ENCODE measurements at regions not wholly inside any gene's neighbourhood (a gene's known extent, or its start where the extent isn't known, plus 50 kb on each side); places are given as distances from the start of the nearest gene placed in this dataset.

- no peak overlapping the region for H3K27ac ChIP-seq (ENCODE audit: low read depth, low read length)
- no peaks in the 10 kb centered on the region for H4K20me1 ChIP-seq (replicated peaks in 1 of 2; ENCODE audit: control insufficient read depth in 1 of 2, insufficient read depth in 2 of 2, low read length in 2 of 2)
- H3K9me3 ChIP-seq (ENCODE audit: insufficient read depth in 2 of 2, low read depth in 1 of 2, low read length in 1 of 2): no peaks in the 10 kb centered on the region
- no peak overlapping the region; the same call in 1 of the 2 replicates for H2BK12ac ChIP-seq (ENCODE audit: low read depth, low read length)
- H3K4me1 ChIP-seq (replicated peaks in 1 of 4; ENCODE audit: control insufficient read depth in 3 of 4, insufficient read depth in 4 of 4, low read length in 3 of 4): peaks cover 0 to 6% (median 2%) of the 10 kb centered on the region in 4 experiments; a peak in 4 of 7 replicates
- no peak overlapping the region for H3K4me2 ChIP-seq (ENCODE audit: insufficient read depth in 1 of 2, low read depth in 2 of 2, low read length in 2 of 2)
- H2BK5ac ChIP-seq (ENCODE audit: low read depth, low read length): no peak overlapping the region
- FAIRE-seq (no peak), DNase-seq (ENCODE audit: low read depth in 1 of 2, low spot score in 2 of 2) (no peak)
- no peak overlapping the region for H4K8ac ChIP-seq (ENCODE audit: extremely low read depth, insufficient read depth, low read length)
- H3K23me2 ChIP-seq (ENCODE audit: low read depth, low read length): no peaks in the 10 kb centered on the region
- H2BK20ac ChIP-seq (ENCODE audit: low read length): no peak overlapping the region
- no peak overlapping the region for H4K5ac ChIP-seq (ENCODE audit: insufficient read length, low read depth, low read length)
- no peak overlapping the region for H3K4me3 ChIP-seq (ENCODE audit: extremely low read depth in 1 of 4, insufficient read depth in 2 of 4, low read depth in 3 of 4, low read length in 4 of 4)
- no peak overlapping the region for H3K9ac ChIP-seq (replicated peaks in 1 of 4; ENCODE audit: extremely low read depth in 1 of 4, low read depth in 3 of 4, low read length in 3 of 4)
- H3K36me3 ChIP-seq (ENCODE audit: control insufficient read depth in 2 of 4, insufficient read depth in 4 of 4, low read length in 3 of 4): no peaks in the 10 kb centered on the region
- POLR2A ChIA-PET (ENCODE audit: partially characterized antibody): interaction anchor here (1.2 kb wide), 1 partner anchor 25 kb away, joined by 3 read pairs; no protein-coding TSS in a partner anchor
- no peak overlapping the region for H3K4ac ChIP-seq (replicated peaks; ENCODE audit: insufficient read length, low read depth, low read length)
- H2BK120ac ChIP-seq (replicated peaks; ENCODE audit: low read depth, low read length): no peak overlapping the region
- no peak overlapping the region for H3K14ac ChIP-seq (ENCODE audit: insufficient read length)
- CTCF ChIA-PET (ENCODE audit: partially characterized antibody): interaction anchor here (0.6 to 1.0 kb wide), 3 partner anchors 16 to 214 kb away, joined by 3 read pairs; no protein-coding TSS in a partner anchor
- H2AFZ ChIP-seq (ENCODE audit: low read length): no peak overlapping the region
- no peak overlapping the region for H4K91ac ChIP-seq (replicated peaks; ENCODE audit: insufficient read length, low read length)
- H3K56ac ChIP-seq (replicated peaks; ENCODE audit: insufficient read length, low read depth, low read length): no peak overlapping the region
- no peak overlapping the region for H2BK15ac ChIP-seq (ENCODE audit: low read length)
- H3K79me1 ChIP-seq (ENCODE audit: low read depth, low read length): no peaks in the 10 kb centered on the region
- no peaks in the 10 kb centered on the region for H3K79me2 ChIP-seq (ENCODE audit: control insufficient read depth in 1 of 2, insufficient read depth in 2 of 2, low read length in 2 of 2)
- H2AK5ac ChIP-seq (ENCODE audit: low read depth, low read length): no peak overlapping the region
- WGBS, 2 experiments (ENCODE audit: extremely low coverage in 1 of 2, insufficient coverage in 1 of 2, insufficient read length in 1 of 2, insufficient replicate concordance in 2 of 2, low coverage in 1 of 2, low lambda C conversion rate in 2 of 2, missing lambda C conversion rate in 1 of 2): 78% methylated on average over 2 of the region's 2 CpGs; no CpG with 5 or more reads in 1 of the 2 experiments
- no peaks in the 10 kb centered on the region for H3K27me3 ChIP-seq (replicated peaks in 1 of 4; ENCODE audit: control insufficient read depth in 3 of 4, extremely low read depth in 1 of 4, insufficient read depth in 3 of 4, low read length in 3 of 4)
- H3K23ac ChIP-seq (ENCODE audit: insufficient read length): no peak overlapping the region
- peak overlapping the region; percentile 28; the same call in 1 of the 2 replicates for H3K18ac ChIP-seq (ENCODE audit: extremely low read depth, low read length)
- TF ChIP-seq SIX5 (IDR thresholded peaks at IDR 0.05; ENCODE audit: low read depth, low read length) (no peak), JUN (IDR thresholded peaks at IDR 0.05; ENCODE audit: low read depth, low read length) (no peak), TAF1 (IDR thresholded peaks at IDR 0.05; ENCODE audit: low read depth, low read length) (no peak), BRCA1 (IDR thresholded peaks at IDR 0.05; ENCODE audit: low read depth, low read length) (no peak), RXRA (IDR thresholded peaks at IDR 0.05; ENCODE audit: insufficient read depth, low read depth, low read length) (no peak), TEAD4 (IDR thresholded peaks at IDR 0.05; ENCODE audit: low read depth, low read length) (no peak), SUZ12 (IDR thresholded peaks at IDR 0.05; ENCODE audit: low read length) (no peak), YY1 (IDR thresholded peaks at IDR 0.05; ENCODE audit: low read depth, low read length) (no peak), ATF2 (IDR thresholded peaks at IDR 0.05; ENCODE audit: low read length) (no peak), FOSL1 (IDR thresholded peaks at IDR 0.05; ENCODE audit: insufficient read depth, low read depth, low read length) (no peak), ATF3 (IDR thresholded peaks at IDR 0.05; ENCODE audit: insufficient read depth, low read depth, low read length) (no peak), NANOG (IDR thresholded peaks at IDR 0.05; ENCODE audit: insufficient read depth, low read depth, low read length, poor library complexity, severe bottlenecking) (no peak), SP4 (IDR thresholded peaks at IDR 0.05; ENCODE audit: low read length) (no peak)
These were observed 155.8 kb downstream of the SKIDA1 start for GRCh38 chr10:21369697-21370096.
